A549 (cell line): ENCODE measurements at regions not wholly inside any gene's neighbourhood (a gene's known extent, or its start where the extent isn't known, plus 50 kb on each side); places are given as distances from the start of the nearest gene placed in this dataset.

Experiments
- EP300 ChIP-seq, 2 experiments: fragments of >200 bp; sonication (Bioruptor Twin); formaldehyde crosslinking; IDR thresholded peaks; 2 replicates in 1 of 2; 3 replicates in 1 of 2; pipeline ENCODE4 v1.6.1; 2016 to 2017
- PHF8 ChIP-seq: fragments of 200-600 bp; sonication (generic); IDR thresholded peaks from 2 replicates; pipeline ENCODE4 v1.6.1; 2016; ENCODE audit warnings: low read depth, mild to moderate bottlenecking, antibody characterized with exemption, moderate library complexity, borderline replicate concordance
- POLR2A ChIP-seq: IDR thresholded peaks from 2 replicates; pipeline ENCODE4 v1.6.1; 2012; ENCODE audit warnings: mild to moderate bottlenecking, low read length
- TF ChIP-seq, protein P1 (sequence below): fragments of >200 bp; sonication (Bioruptor Twin); formaldehyde crosslinking; IDR thresholded peaks from 3 replicates; pipeline ENCODE4 v1.6.1; 2016
- TF ChIP-seq, protein P2 (sequence below): fragments of >200 bp; sonication (Bioruptor Twin); formaldehyde crosslinking; IDR thresholded peaks from 3 replicates; pipeline ENCODE4 v1.5.1; 2016
- TF ChIP-seq, protein P3 (sequence below): IDR thresholded peaks from 2 replicates; pipeline ENCODE4 v1.6.1; 2012

DNA sequence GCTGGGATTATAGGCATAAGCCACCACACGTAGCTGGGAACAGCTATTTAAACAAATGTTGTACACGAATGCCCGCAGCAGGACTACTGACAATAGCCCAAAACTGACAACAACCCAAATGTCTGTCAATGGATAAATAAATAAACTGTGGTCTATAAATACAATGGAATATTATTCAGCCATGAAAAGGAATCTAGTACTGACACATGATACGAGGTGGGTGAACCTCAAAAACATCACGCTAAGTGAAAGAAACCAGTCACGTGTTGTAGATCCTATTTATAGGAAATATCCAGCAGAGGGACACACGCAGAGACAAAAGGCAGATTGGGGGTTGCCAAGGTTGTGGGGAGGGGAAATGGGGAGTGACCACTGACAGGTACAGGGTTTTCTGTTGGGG lies 390.0 kb upstream of the TNRC6C start:
- TF ChIP-seq, protein P1, sequence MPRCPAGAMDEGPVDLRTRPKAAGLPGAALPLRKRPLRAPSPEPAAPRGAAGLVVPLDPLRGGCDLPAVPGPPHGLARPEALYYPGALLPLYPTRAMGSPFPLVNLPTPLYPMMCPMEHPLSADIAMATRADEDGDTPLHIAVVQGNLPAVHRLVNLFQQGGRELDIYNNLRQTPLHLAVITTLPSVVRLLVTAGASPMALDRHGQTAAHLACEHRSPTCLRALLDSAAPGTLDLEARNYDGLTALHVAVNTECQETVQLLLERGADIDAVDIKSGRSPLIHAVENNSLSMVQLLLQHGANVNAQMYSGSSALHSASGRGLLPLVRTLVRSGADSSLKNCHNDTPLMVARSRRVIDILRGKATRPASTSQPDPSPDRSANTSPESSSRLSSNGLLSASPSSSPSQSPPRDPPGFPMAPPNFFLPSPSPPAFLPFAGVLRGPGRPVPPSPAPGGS: no peak
- TF ChIP-seq, protein P2, sequence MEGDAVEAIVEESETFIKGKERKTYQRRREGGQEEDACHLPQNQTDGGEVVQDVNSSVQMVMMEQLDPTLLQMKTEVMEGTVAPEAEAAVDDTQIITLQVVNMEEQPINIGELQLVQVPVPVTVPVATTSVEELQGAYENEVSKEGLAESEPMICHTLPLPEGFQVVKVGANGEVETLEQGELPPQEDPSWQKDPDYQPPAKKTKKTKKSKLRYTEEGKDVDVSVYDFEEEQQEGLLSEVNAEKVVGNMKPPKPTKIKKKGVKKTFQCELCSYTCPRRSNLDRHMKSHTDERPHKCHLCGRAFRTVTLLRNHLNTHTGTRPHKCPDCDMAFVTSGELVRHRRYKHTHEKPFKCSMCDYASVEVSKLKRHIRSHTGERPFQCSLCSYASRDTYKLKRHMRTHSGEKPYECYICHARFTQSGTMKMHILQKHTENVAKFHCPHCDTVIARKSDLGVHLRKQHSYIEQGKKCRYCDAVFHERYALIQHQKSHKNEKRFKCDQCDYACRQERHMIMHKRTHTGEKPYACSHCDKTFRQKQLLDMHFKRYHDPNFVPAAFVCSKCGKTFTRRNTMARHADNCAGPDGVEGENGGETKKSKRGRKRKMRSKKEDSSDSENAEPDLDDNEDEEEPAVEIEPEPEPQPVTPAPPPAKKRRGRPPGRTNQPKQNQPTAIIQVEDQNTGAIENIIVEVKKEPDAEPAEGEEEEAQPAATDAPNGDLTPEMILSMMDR: no peak
- no peak for TF ChIP-seq PHF8
- TF ChIP-seq, protein P3, sequence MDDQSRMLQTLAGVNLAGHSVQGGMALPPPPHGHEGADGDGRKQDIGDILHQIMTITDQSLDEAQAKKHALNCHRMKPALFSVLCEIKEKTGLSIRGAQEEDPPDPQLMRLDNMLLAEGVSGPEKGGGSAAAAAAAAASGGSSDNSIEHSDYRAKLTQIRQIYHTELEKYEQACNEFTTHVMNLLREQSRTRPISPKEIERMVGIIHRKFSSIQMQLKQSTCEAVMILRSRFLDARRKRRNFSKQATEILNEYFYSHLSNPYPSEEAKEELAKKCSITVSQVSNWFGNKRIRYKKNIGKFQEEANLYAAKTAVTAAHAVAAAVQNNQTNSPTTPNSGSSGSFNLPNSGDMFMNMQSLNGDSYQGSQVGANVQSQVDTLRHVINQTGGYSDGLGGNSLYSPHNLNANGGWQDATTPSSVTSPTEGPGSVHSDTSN: no peak
- TF ChIP-seq POLR2A: no peak
- no peak for TF ChIP-seq EP300 (IDR thresholded peaks at IDR 0.05)
